Endothelial cell (in vitro differentiated cells): ENCODE measurements at regions not wholly inside any gene's neighbourhood (a gene's known extent, or its start where the extent isn't known, plus 50 kb on each side); places are given as distances from the start of the nearest gene placed in this dataset.

Experiments
- DNase-seq: peaks from one replicate; pipeline ENCODE4 v3.0.0; 2021; ENCODE audit warnings: low spot score
- H3K27ac Mint-ChIP-seq: one replicate; pipeline ENCODE4 v1.8.0; 2021; ENCODE audit warnings: mixed read lengths, inconsistent platforms; ENCODE audit not compliant: unreplicated experiment
- H3K27me3 Mint-ChIP-seq: one replicate; pipeline ENCODE4 v1.8.0; 2021; ENCODE audit warnings: mild to moderate bottlenecking, moderate library complexity, mixed read lengths, inconsistent platforms; ENCODE audit not compliant: unreplicated experiment
- H3K36me3 Mint-ChIP-seq: one replicate; pipeline ENCODE4 v1.8.0; 2021; ENCODE audit warnings: mild to moderate bottlenecking, low read depth, mixed read lengths, inconsistent platforms; ENCODE audit not compliant: unreplicated experiment
- H3K4me1 Mint-ChIP-seq: one replicate; pipeline ENCODE4 v1.8.0; 2021; ENCODE audit warnings: mild to moderate bottlenecking, mixed read lengths, inconsistent platforms; ENCODE audit not compliant: unreplicated experiment
- H3K4me3 Mint-ChIP-seq: one replicate; pipeline ENCODE4 v1.8.0; 2021; ENCODE audit warnings: mild to moderate bottlenecking, mixed read lengths, inconsistent platforms; ENCODE audit not compliant: unreplicated experiment
- H3K9me3 Mint-ChIP-seq: one replicate; pipeline ENCODE4 v1.8.0; 2021; ENCODE audit warnings: mixed read lengths, inconsistent platforms; ENCODE audit not compliant: unreplicated experiment
- TF ChIP-seq, protein P1 (sequence below): fragments of 200-600 bp; sonication (generic); IDR thresholded peaks from one replicate; pipeline ENCODE4 v1.5.0; 2021; ENCODE audit warnings: antibody characterized with exemption; ENCODE audit not compliant: unreplicated experiment

DNA sequence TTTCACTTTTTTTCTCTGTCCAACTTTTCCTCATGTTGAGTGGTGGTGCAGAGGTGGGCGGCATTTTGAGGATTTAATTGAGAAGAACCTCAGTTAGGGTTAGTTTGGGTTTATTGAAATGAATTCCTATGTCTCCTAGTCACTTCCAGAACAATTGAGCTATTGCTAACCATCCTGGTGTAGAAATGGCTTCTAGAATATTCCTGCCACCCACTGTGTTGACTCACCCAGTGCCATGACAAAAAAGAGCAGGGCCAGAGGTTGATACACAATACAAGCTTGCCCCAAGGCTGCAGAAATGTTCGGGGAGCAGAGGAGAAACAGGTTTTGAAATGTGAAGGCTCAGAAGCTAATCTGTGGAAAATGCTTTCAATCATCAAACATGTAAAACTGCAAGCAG lies 167.1 kb upstream of the TRIB2 start:
- H3K36me3 Mint-ChIP-seq: no peaks in the 10 kb centered on the region
- H3K27me3 Mint-ChIP-seq: peaks cover 3% of the 10 kb centered on the region
- H3K4me1 Mint-ChIP-seq: no peaks in the 10 kb centered on the region
- no peak overlapping the region for H3K27ac Mint-ChIP-seq
- H3K9me3 Mint-ChIP-seq: no peaks in the 10 kb centered on the region
- TF ChIP-seq, protein P1, sequence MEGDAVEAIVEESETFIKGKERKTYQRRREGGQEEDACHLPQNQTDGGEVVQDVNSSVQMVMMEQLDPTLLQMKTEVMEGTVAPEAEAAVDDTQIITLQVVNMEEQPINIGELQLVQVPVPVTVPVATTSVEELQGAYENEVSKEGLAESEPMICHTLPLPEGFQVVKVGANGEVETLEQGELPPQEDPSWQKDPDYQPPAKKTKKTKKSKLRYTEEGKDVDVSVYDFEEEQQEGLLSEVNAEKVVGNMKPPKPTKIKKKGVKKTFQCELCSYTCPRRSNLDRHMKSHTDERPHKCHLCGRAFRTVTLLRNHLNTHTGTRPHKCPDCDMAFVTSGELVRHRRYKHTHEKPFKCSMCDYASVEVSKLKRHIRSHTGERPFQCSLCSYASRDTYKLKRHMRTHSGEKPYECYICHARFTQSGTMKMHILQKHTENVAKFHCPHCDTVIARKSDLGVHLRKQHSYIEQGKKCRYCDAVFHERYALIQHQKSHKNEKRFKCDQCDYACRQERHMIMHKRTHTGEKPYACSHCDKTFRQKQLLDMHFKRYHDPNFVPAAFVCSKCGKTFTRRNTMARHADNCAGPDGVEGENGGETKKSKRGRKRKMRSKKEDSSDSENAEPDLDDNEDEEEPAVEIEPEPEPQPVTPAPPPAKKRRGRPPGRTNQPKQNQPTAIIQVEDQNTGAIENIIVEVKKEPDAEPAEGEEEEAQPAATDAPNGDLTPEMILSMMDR: no peak
- no peak for DNase-seq
- no peak overlapping the region for H3K4me3 Mint-ChIP-seq

DNA sequence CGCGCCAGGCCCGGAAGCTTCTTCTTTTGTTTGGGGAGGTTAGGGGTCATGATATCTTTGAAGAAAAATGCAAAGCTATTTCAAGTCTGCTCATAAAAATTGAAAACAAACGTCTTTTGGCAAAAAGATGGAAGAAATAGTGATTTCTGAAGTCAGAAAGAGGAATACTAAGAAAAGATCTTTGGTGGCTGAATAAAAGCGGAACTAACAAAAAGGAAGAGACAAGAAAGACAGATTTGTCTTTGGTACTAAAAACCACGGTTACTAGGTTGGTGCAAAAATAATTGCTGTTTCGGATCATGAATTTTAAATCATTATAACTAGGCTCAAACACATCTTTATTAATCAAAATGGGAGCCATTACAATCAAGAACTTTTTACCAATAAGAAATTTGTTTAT lies 164.6 kb upstream of the TRIB2 start:
- H3K9me3 Mint-ChIP-seq: no peaks in the 10 kb centered on the region
- TF ChIP-seq, protein P1: no peak
- H3K4me1 Mint-ChIP-seq: no peaks in the 10 kb centered on the region
- no peak for DNase-seq
- H3K27ac Mint-ChIP-seq: no peak overlapping the region
- H3K27me3 Mint-ChIP-seq: peaks cover 3% of the 10 kb centered on the region
- no peaks in the 10 kb centered on the region for H3K36me3 Mint-ChIP-seq
- no peak overlapping the region for H3K4me3 Mint-ChIP-seq

- Mint-ChIP-seq H3K27ac (no peak overlapping the region), H3K27me3 (peaks cover 1% of the 10 kb centered on the region), H3K4me3 (no peak overlapping the region), H3K9me3 (no peaks in the 10 kb centered on the region), H3K36me3 (no peaks in the 10 kb centered on the region), H3K4me1 (no peaks in the 10 kb centered on the region)
- TF ChIP-seq, protein P1: no peak
- DNase-seq: no peak
Observed at GRCh38 chr2:12554224-12555011, 162.3 kb upstream of the TRIB2 start.

DNA sequence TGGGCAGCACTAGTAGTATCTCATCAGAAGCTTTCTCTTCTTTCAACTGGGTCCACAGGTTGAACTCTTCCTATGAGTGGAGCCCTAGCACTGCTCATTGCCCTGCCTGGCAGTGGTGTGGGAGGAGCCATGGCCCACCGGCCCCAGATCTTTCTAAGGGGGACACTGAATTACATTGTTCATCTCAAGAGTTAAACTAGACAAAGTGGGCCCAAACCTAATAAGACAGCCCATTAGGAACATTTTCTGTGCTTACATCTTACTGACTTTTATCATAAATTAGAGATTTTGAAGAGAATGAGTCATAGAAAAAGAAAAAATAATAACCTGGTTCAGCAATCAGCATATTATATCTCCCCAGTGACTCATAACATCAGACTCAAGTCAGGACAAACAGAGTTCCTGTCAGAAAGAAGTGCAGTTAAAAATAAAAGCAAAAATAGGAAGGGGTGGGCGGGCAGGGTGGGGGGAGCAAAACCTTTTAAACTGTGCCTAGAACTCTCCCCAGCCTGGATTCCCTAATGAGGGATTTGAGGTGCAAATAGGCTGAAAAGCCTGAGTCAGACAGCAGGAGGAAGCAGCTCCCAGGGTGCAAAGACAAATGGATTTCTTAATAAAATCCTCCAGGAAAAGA lies 161.6 kb upstream of the TRIB2 start:
- TF ChIP-seq, protein P1: no peak
- H3K9me3 Mint-ChIP-seq: no peaks in the 10 kb centered on the region
- no peak overlapping the region for H3K27ac Mint-ChIP-seq
- no peak for DNase-seq
- H3K4me3 Mint-ChIP-seq: no peak overlapping the region
- no peaks in the 10 kb centered on the region for H3K4me1 Mint-ChIP-seq
- H3K27me3 Mint-ChIP-seq: no peaks in the 10 kb centered on the region
- H3K36me3 Mint-ChIP-seq: no peaks in the 10 kb centered on the region

DNA sequence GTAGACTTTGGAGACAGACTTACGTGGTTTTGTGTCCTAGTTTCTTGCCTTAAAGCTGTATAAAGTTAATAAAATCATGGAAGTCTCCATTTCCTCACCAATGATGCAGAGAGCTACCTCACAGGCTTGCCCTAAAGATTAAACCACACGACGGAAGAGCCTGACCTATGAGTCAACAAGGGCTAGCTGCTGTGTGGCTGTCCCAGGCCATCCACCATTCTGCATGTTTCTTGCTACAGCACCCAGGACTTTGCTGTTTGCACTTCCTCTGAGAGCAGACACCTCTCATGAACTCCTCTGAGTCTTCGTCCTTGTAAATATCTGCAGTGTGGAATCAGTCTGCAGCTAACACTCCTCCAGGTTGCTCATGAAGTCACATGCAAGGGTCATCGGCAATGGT lies 160.0 kb upstream of the TRIB2 start:
- H3K9me3 Mint-ChIP-seq: no peaks in the 10 kb centered on the region
- no peak overlapping the region for H3K4me3 Mint-ChIP-seq
- H3K27ac Mint-ChIP-seq: no peak overlapping the region
- no peaks in the 10 kb centered on the region for H3K4me1 Mint-ChIP-seq
- H3K36me3 Mint-ChIP-seq: no peaks in the 10 kb centered on the region
- H3K27me3 Mint-ChIP-seq: no peaks in the 10 kb centered on the region
- DNase-seq: no peak
- TF ChIP-seq, protein P1: no peak
